Activated CD4-positive, alpha-beta T cell treated with anti-CD3 and anti-CD28 coated beads, Interleukin-2, amount 10 ng/mL, durations not matched to agents 24 days and 14 days (primary cell): ENCODE measurements at regions not wholly inside any gene's neighbourhood (a gene's known extent, or its start where the extent isn't known, plus 50 kb on each side); places are given as distances from the start of the nearest gene placed in this dataset.
"Not testable (repeated sequence)": the region's sequence is repeated elsewhere in the genome, so short reads cannot be mapped to it uniquely, and the experiment has no call there.

Source experiments
- DNase-seq: peaks from one replicate; pipeline ENCODE4 v3.0.0; 2022
- H3K27ac Mint-ChIP-seq: one replicate; pipeline ENCODE4 v1.8.0; 2022; ENCODE audit warnings: mild to moderate bottlenecking, mixed read lengths
- H3K27me3 Mint-ChIP-seq: one replicate; pipeline ENCODE4 v1.8.0; 2022; ENCODE audit warnings: mixed read lengths
- H3K36me3 Mint-ChIP-seq: one replicate; pipeline ENCODE4 v1.8.0; 2022; ENCODE audit warnings: low read depth, mild to moderate bottlenecking, mixed read lengths
- H3K4me1 Mint-ChIP-seq: one replicate; pipeline ENCODE4 v1.8.0; 2021; ENCODE audit warnings: mixed read lengths
- H3K4me3 Mint-ChIP-seq: one replicate; pipeline ENCODE4 v1.8.0; 2022; ENCODE audit warnings: mild to moderate bottlenecking, moderate library complexity, mixed read lengths
- H3K9me3 Mint-ChIP-seq: one replicate; pipeline ENCODE4 v1.8.0; 2021; ENCODE audit warnings: mixed read lengths
- intact Hi-C: fragments of 100-400 bp; cut with micrococcal nuclease; formaldehyde crosslinking; loops from one replicate; pipeline ENCODE4 v1.15.1; 2023

DNA sequence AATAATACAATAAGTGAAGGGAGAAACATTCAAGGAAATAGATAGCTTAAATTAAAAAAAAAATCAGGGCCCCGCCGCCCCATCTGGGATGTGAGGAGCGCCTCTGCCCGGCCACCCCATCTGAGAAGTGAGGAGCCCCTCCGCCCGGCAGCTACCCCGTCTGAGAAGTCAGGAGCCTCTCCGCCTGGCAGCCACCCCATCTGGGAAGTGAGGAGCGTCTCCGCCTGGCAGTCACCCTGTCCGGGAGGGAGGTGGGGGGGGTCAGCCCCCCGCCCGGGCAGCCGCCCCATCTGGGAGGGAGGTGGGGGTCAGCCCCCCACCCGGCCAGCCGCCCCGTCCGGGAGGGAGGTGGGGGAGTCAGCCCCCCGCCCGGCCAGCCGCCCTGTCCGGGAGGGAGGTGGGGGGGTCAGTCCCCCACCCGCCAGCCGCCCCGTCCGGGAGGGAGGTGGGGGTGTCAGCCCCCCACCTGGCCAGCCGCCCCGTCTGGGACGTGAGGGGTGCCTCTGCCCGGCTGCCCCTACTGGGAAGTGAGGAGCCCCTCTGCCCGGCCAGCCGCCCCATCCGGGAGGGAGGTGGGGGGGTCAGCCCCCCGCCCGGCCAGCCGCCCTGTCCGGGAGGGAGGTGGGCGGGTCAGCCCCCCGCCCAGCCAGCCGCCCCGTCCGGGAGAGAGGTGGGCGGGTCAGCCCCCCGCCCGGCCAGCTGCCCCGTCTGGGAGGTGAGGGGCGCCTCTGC lies 3019.4 kb upstream of the TEKT4 start:
- not testable (repeated sequence) for H3K4me1 Mint-ChIP-seq, H3K4me3 Mint-ChIP-seq

DNA sequence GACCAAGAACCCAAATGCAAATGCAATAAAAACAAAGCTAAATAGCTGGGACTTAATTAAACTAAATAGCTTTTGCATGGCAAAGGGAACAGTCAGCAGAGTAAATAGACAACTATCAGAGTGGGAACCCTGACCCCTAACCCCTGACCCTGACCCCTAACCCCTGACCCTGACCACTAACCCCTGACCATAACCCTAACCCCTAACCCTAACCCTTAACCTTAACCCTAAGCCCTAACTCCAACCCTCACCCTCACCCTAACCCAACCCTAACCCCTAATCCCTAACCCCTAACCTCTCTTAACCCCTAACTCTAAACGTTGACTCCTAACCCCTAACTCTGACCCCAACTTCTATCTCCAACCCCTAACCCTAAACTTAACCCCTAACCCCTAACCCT lies 3014.3 kb upstream of the TEKT4 start:
- H3K9me3 Mint-ChIP-seq, intact Hi-C loops, H3K36me3 Mint-ChIP-seq, H3K27me3 Mint-ChIP-seq, H3K4me3 Mint-ChIP-seq, H3K4me1 Mint-ChIP-seq, H3K27ac Mint-ChIP-seq: not testable (repeated sequence)
- DNase-seq: peak; percentile 7

More for the DNA sequence above, 3019.4 kb upstream of the TEKT4 start:
- peak; percentile 13 for DNase-seq
- intact Hi-C loops, H3K9me3 Mint-ChIP-seq, H3K27ac Mint-ChIP-seq, H3K27me3 Mint-ChIP-seq, H3K36me3 Mint-ChIP-seq: not testable (repeated sequence)

DNA sequence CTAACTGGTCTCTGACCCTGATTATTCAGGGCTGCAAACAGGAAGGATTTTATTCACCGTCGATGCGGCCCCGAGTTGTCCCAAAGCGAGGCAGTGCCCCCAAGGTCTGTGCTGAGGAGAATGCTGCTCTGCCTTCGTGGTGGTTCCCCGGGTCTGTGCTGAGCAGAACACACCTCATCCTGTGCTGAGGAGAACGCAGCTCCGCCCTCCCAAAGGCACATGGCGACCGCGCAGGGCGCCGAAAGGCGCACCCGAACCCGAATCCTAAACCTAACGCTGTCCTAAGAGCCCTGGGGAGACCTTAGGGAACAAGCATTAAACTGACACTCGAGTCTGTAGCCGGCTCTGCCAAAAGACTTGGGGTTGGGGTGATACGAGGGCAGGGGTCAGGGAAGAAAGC lies 3013.5 kb upstream of the TEKT4 start:
- H3K27ac Mint-ChIP-seq, intact Hi-C loops, H3K9me3 Mint-ChIP-seq, H3K27me3 Mint-ChIP-seq, H3K4me3 Mint-ChIP-seq, H3K36me3 Mint-ChIP-seq, H3K4me1 Mint-ChIP-seq: not testable (repeated sequence)
- DNase-seq: peak; percentile 37

DNA sequence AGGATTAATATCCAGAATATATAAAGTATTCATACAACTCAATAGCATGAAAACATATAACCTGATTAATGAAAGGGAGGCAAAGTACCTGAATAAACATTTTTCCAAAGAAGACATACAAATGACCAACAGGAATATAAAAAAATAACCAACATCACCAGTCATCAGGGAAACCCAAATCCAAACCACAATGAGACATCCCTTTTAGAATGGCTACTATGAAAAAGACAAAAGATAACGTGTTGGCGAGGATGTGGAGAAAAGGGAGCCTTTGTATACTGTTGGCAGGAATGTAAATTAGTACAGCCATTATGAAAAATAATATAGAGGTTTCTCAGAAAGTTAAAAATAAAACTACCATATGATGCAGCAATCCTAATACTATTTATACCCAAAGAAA lies 2999.5 kb upstream of the TEKT4 start:
- DNase-seq, H3K4me1 Mint-ChIP-seq, H3K36me3 Mint-ChIP-seq, H3K9me3 Mint-ChIP-seq, intact Hi-C loops, H3K27ac Mint-ChIP-seq, H3K27me3 Mint-ChIP-seq, H3K4me3 Mint-ChIP-seq: not testable (repeated sequence)

DNA sequence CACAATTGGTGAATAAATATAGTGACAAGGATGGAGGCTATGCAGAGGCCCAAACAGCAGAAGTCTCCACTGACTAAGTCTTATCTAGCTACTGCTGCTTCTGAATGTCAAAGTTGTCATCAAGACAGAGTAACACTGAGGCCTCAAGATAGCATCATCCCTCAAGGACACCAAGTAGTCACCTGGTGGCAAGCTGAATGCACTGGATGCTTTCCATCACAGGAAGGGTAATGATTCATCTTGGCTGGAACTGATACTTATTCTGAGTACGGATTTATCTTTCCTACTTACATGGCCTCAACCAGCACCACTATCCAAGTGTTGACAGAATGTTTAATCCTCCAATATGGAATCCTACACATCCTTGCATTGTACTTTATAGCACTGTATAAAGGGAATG lies 2997.8 kb upstream of the TEKT4 start:
- H3K27ac Mint-ChIP-seq, H3K4me1 Mint-ChIP-seq, H3K36me3 Mint-ChIP-seq, DNase-seq, H3K27me3 Mint-ChIP-seq, intact Hi-C loops, H3K4me3 Mint-ChIP-seq, H3K9me3 Mint-ChIP-seq: not testable (repeated sequence)

DNA sequence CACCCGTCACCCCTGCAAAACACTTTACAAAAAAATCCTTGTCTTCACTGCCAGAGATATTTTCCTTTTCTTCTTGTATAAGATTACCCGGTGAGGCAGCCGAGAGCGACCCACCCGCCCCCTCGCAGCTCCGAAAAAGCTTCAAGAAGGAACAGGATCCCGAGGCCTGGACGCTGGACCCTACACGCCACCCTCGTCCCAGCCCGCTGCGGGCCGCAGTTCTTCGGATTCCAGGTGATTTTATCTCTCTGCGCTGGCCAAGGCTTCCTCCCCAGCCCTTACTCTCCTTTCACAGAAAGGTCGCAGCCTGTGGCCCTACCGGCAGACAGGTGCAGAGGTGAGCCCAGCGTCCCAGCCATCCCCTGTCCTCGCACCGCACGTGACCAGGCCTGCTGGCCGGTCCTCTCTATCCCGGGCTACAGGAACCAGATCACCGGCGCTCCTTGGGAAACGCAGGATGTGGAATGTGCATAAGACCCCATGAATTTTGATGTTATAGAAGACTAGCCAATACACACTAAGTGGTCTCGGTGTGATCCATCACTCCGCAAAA lies 2993.5 kb upstream of the TEKT4 start:
- H3K27me3 Mint-ChIP-seq, H3K27ac Mint-ChIP-seq, H3K9me3 Mint-ChIP-seq, H3K4me3 Mint-ChIP-seq, H3K4me1 Mint-ChIP-seq, DNase-seq, H3K36me3 Mint-ChIP-seq, intact Hi-C loops: not testable (repeated sequence)

DNA sequence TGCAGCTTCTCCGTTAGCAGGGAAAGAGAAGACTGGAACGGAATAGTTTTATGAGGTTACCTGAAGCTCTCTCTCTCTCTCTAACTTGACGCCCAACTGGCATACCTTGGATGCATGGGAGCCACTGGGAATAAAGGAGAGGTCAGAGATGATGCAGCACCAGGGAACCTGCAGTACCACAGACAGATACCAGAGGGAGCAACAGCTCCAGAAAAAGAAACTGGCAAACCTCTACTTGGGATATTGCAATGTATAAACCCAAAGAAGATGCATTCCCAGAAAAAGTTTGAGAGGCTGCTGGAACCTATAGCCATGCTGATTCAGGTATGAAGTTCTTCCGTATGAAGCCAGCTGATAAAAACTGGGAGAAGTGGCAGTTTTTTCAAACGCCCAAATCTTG lies 2976.1 kb upstream of the TEKT4 start:
- DNase-seq, H3K27me3 Mint-ChIP-seq, H3K36me3 Mint-ChIP-seq, intact Hi-C loops, H3K4me3 Mint-ChIP-seq, H3K9me3 Mint-ChIP-seq, H3K27ac Mint-ChIP-seq, H3K4me1 Mint-ChIP-seq: not testable (repeated sequence)

DNA sequence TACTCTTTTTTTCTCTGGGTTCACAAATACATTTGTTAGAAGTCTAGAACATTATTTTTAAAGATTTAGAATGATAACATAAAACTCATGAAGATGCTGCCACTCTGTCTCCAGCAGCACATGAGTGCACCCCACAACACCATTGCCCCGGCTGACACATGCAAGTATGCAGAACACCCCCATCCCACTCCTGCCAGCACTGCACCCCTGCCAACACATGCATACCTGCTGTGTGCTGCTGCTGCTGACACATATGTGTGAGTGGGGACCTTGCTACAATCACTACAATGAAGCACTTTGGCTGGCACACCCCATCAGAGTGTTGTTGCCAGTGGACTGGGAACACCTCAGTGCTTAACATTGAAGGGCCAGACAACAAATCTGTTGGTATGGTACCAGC lies 2953.6 kb upstream of the TEKT4 start:
- H3K27me3 Mint-ChIP-seq, H3K4me3 Mint-ChIP-seq, DNase-seq, H3K4me1 Mint-ChIP-seq, H3K36me3 Mint-ChIP-seq, intact Hi-C loops, H3K27ac Mint-ChIP-seq, H3K9me3 Mint-ChIP-seq: not testable (repeated sequence)
